DMS79 (cell line): ENCODE measurements at regions not wholly inside any gene's neighbourhood (a gene's known extent, or its start where the extent isn't known, plus 50 kb on each side); places are given as distances from the start of the nearest gene placed in this dataset.

Experiments used
- DNase-seq: peaks from one replicate; lab custom pipeline; 2025; lab: John Stamatoyannopoulos, UW

DNA sequence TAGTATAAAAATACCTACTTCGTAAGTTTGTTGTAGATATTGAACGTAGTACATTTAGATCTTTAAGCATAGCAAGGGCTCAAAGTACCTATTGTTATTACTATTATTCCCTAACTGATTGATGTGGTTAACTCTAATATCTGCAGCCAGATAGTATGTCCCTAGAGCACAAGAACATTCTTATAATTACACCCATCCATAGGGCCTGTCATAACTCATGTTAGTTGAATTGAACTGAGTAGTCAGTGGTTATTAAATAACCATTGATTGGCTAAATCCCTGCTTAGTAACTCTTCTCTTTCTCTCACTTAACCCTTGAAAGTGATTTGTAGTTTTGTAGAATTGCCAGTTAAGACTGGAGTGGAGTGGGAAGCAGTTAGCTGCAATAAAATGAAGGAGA lies 207.5 kb upstream of the HS3ST5 start:
- no peak for DNase-seq

- no peak for DNase-seq
Measured at GRCh38 chr6:114543696-114544095, 200.9 kb upstream of the HS3ST5 start.

GRCh38 chr6:114541794-114542193 lies 199.0 kb upstream of the HS3ST5 start:
- no peak for DNase-seq

DNA sequence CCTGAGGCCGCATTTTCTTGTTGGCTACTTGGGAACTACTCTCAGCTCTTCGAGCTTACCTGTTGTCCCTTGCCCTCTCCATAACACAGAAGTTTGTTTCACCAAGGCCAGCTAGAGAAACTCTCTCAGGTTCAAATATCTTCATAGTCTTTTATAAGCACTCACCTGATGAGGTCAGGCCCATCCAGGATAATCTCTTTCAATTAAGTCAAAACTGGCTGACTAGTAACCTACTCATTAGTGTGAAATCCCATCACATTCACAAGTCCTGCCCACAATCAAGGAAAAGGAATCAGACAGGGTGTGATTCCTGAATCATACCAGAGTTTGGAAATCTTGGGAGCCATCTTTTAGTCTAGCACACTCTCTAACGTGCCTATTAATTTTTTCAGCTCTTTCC lies 195.2 kb upstream of the HS3ST5 start:
- DNase-seq: no peak

GRCh38 chr6:114534813-114535212 lies 192.0 kb upstream of the HS3ST5 start:
- no peak for DNase-seq

DNA sequence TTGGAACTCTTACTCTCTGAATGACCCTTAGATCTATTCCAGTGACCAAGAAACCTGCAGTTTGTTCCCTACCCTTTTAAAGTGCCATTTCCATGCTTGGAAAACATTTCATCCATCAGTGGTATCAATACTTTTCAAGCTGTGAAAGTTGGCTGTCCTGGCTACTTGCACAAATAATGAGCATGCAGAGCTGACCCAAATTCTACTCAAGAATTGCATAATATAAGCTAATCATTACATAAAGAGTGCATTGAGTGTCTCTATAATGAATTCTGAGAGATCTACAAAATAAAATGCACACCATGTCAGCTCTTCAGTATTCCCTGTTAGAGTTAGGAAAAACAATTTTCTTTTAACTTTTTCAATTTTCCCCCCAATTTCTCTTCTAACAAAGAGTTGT lies 181.3 kb upstream of the HS3ST5 start:
- no peak for DNase-seq

DNA sequence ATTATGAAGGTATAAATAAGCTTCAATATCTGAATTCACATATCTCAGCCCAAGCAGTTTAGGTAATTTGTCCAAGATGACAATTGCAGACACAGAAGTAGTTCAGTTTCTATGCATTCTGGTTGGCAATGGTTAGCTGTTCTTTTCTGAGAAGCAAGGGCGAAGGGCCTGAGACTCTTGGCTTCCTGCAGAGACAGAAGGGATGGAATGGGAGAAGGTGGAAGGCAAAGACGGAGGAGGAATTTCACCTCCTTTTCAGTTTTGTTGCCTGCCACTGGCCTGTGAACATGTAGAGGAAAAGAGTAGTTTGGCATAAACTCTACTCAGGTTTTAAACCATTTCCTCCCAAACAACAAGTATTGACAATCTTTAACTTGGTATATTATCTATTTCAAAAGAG lies 180.7 kb upstream of the HS3ST5 start:
- DNase-seq: no peak

DNA sequence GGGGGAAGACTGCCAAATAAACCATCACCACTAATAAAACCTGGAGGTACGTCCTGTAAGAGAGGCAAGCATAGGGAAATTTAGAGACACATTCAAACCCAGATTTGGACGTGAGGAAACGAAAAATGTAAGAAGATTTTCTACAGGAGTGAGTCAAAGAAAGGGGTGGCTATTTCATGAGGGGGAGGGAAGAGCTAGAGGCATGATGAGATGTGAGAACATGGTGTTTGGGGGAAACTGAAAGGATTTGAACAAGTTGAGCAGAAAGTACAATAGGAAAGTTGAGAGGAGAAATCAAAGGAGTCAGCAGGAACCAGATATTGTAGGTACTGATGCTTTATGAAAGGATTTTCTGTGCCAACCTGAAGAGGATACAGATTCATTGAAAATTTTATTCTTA lies 179.1 kb upstream of the HS3ST5 start:
- DNase-seq: no peak

GRCh38 chr6:114520976-114521375 lies 178.2 kb upstream of the HS3ST5 start:
- DNase-seq: no peak

GRCh38 chr6:114514170-114514569 lies 171.3 kb upstream of the HS3ST5 start:
- no peak for DNase-seq

DNA sequence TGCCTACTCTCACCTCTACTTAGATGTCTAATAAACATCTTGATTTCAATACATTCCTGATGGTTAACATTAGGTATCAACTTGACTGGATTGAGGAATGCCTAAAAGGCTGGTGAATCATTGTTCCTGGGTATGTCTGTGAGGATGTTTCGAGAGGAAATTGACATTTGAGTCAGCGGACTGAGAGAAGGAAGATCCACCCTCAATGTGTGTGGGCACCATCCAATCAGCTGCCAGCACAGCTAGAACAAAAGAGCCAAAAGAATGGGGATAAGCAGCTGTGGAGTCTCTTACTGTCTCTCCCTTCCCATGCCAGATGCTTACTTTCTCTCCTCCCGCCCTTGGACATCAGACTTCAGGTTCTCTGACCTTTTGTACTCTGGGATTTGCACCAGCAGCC lies 128.6 kb upstream of the HS3ST5 start:
- DNase-seq: no peak

DNA sequence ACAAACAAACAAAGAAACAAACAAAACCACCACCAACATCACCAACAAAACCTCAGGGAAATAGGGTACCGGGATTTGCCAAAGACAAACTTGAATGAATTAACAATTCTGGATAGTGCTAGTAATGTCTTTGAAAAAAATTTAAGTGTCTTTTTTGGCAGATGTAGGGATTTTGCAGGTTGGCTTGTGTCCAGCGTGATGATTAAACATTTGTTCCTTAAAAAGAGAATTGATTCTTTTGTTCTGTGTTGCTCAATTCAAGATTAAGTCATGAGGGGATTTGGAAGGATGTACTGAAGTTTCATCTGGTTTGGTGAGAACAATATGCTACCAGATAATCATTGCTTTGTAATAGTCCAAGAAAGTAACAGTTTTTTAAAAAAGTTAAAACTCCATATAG lies 125.1 kb upstream of the HS3ST5 start:
- DNase-seq: no peak

- no peak for DNase-seq
Measured at GRCh38 chr6:114465511-114465910, 122.7 kb upstream of the HS3ST5 start.

- no peak for DNase-seq
Measured at GRCh38 chr6:114453737-114454276, 111.0 kb upstream of the HS3ST5 start.

DNA sequence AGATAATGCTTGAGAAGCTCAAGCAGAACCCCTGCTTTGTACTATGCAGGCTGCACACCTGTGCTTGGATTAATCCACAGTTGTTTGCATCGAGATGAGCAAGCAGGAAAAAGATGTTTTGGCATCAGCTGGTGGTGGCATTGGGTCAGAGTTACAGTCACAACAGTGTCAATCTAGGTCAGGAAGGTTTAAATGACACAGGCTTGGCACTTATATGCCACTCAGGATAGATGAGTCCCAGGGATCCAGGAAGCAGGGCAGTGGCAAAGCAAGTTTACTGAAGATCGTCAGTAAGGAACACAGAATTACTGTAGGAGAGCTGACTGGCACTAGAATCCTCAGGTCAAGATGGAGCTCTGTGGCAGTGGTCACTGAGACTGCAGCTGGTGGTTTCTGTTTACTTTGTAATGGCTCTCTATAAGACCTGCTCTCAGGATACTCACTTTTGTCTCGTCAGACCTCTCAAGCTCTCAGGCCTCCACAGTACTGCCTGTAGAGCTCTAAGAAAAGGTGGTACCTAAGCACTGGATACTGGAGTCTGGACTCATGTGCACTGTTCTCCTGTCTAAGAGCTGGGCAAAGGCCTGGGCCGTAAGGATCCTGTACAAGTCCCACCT lies 110.1 kb upstream of the HS3ST5 start:
- DNase-seq: no peak

- DNase-seq: no peak
Measured at GRCh38 chr6:114450631-114451030, 107.8 kb upstream of the HS3ST5 start.

GRCh38 chr6:114449659-114450058 lies 106.8 kb upstream of the HS3ST5 start:
- DNase-seq: no peak

DNA sequence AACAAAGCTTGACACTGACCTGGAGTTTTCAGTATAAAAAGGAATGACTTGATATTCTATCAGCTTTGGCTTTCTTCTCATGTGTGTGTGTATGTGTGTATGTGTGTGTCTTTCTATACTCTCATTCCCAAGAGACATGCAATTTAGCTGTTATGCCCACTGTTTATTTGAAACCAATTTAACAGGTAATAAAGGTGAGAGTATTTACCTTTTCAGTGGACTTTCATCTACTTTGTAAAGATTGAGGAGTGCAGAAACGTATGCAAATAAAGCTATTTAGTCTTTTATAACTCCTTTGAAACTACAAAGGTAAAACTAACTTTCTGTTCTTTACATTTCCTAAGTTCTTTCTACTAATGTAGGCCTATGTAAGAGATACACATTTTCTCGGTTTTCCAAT lies 103.5 kb upstream of the HS3ST5 start:
- DNase-seq: no peak

GRCh38 chr6:114445846-114446245 lies 103.0 kb upstream of the HS3ST5 start:
- no peak for DNase-seq

GRCh38 chr6:114439411-114439810 lies 96.6 kb upstream of the HS3ST5 start:
- DNase-seq: no peak

DNA sequence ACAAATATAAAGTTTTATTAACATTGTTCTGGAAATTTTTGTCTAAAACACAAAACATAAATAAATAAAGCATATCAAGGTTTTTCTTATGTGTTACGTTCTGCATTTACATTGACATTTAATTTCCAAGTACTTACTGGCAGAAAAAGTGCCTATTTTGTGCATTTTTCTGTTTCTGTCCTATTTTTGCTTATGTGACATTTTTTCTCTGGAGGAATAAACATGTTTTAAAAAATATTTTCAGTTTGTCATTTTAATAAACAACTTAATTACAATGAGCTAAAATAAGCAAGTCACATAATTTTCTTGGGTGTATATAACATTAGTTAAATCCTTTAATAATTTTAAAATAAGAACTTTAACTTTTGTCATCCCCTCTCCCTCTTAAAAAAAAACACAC lies 94.4 kb upstream of the HS3ST5 start:
- no peak for DNase-seq

DNA sequence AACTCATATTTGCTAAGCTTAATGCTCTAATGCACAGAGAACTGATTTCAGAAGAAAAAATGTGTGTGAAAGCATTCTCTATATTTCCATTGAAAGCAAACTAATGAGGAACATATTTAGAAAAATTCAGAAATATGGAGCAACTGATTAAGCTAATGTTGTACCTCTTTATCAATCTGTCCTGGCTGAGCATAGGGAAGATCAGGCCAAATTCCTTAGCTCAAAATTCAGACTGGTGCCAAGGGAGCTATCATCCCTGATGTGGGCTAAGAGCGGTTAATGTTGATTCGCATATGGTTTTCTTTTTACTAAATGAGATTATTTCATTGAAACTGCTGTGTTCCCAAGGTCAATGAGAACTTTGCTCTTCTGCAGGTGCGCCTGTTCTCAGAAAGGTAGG lies 93.9 kb upstream of the HS3ST5 start:
- DNase-seq: no peak

GRCh38 chr6:114435985-114436384 lies 93.2 kb upstream of the HS3ST5 start:
- no peak for DNase-seq

- DNase-seq: no peak
Measured at GRCh38 chr6:114432400-114432799, 89.6 kb upstream of the HS3ST5 start.

- DNase-seq: no peak
Measured at GRCh38 chr6:114431641-114432040, 88.8 kb upstream of the HS3ST5 start.
